ENCODE measurements at regions not wholly inside any gene's neighbourhood (a gene's known extent, or its start where the extent isn't known, plus 50 kb on each side); places are given as distances from the start of the nearest gene placed in this dataset.
"Not testable (repeated sequence)": the region's sequence is repeated elsewhere in the genome, so short reads cannot be mapped to it uniquely, and the experiment has no call there.

DNA sequence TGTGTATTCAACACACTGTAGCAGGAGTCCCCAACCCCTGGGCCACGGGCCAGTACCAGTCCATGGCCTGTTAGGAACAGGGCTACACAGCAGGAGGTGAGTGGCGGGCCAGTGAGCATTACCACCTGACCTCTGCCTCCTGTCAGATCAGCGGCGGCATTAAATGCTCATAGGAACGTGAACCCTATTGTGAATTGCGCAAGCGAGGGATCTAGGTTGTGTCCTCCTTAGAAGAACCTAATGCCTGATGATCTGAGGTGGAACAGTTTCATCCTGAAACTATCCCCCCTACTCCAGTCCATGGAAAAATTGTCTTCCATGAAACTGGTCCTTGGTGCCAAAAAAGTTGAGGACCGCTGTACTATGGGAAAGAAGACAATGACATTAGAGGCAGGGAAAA lies 386.9 kb downstream of the PREX1 start:
- no peak for DNase-seq (ENCODE audit: low read depth)

DNA sequence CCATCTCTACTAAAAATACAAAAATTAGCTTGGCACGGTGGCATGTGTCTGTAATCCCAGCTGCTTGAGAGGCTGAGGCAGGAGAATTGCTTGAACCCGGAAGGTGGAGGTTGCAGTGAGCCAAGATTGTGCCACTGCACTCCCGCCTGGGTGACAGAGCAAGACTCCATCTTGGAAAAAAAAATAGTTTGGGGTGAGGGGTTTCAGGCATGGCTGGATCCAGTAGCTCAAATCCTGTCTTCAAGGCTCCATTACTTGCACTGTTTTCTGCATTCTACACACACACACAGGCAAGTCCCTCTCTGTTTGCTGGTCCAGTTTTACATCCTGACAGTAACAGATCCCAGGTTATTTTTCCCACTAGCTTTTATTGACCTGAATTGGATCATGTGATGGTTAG lies 387.5 kb downstream of the PREX1 start:
- not testable (repeated sequence) for DNase-seq (ENCODE audit: low read depth)

DNA sequence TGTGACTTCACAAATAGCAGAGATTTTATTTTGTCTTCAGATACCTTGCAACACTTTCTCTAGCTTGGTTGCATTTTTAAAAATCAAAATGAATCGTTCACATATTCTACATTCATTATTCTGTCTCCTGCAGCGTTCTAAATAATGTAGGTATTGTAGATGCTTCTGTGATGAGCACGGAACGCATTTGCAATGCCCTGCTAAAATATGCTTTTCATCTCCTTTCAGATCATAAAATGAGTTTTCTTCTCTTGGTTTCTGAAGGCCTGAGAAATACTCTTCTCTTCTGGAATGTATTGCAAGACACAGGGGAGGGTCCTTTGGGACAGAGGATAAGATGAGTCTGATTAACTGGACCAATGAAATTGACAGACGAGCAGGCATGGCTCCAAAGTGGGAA lies 390.7 kb downstream of the PREX1 start:
- DNase-seq (ENCODE audit: low read depth), result no peak

DNA sequence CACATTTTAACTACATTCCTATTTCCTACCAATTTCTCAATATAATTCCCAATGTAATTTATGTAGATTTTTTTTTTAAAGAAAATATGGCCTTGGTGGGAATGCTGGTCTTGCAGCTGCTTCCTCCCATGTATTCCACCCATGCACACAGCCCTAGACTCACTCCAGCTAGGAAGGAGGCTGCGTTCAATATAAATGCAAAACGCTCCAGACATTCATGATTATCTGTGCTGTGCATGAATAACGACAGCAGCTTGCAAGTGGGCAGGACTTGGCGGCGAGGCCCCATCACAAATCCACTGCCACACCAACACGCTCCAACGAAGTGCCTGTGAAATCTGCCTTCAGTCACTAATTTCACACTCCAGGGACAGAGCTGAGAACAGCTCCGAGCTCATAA lies 391.2 kb downstream of the PREX1 start:
- not testable (repeated sequence) for DNase-seq (ENCODE audit: low read depth)

DNA sequence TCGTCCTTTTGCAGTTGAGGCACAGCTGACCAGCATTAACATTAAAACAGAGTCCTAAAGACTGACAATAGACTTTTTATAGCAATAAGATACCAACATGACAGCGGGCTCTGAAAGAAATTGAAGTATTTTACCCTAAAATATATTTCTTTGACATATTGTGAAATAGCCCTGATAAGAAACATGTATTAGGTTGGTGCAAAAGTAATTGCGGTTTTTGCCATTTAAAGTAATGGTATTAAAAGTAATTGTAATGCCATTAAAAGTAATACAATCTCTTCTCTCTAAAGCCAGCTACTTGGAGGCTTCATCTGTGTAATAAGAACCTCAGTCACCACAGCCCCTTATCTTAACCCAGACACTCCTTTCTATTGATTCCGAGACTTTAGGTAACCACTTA lies 394.6 kb downstream of the PREX1 start:
- no peak for DNase-seq (ENCODE audit: low read depth)

DNA sequence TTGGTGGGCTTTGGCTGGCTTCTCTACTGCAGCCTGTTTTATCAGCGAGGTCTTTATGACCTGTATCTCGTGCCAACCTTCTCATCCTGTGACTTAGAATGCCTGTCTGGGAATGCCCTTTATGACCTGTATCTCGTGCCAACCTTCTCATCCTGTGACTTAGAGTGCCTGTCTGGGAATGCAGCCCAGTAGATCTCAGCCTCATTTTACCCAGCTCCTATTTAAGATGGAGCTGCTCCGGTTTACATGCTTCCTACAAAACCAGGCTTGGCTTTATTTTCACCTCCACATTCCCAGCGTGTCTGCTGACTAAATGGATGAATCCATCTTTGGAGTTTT lies 395.3 kb downstream of the PREX1 start:
- no peak for DNase-seq (ENCODE audit: low read depth)

DNA sequence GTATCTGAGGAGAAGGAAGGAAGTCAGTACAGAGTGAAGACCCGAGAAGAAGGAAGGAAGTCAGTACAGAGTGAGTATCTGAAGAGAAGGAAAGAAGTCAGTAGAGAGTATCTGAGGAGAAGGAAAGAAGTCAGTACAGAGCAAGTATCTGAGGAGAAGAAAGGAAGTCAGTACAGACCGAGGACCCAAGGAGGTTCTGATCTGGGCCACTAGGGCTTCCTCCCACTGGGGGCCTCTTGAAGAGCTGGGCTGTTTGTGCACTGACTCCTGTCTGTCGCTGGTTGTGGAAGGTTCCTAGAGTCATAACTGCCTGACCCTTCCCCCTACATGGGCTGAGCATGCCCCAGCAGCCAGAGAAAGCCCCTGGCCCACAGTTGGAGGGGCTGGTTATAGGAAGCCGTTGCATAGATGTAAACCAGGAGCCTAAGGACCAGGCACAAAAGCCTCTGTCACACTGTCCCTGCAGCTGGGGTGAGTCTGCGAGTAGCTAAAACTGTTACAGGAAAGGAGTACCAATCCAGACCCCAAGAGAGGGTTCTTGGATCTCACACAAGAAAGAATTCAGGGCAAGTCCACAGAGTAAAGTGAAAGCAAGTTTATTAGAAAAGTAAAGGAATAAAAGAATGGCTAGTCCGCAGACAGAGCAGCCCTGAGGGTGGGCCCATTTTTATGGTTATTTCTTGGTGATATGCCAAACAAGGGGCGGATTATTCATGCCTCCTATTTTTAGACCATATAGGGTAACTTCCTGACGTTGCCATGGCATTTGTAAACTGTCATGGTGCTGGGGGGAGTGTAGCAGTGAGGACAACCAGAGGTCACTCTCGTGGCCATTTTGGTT lies 395.9 kb downstream of the PREX1 start:
- no peak for DNase-seq (ENCODE audit: low read depth)

DNA sequence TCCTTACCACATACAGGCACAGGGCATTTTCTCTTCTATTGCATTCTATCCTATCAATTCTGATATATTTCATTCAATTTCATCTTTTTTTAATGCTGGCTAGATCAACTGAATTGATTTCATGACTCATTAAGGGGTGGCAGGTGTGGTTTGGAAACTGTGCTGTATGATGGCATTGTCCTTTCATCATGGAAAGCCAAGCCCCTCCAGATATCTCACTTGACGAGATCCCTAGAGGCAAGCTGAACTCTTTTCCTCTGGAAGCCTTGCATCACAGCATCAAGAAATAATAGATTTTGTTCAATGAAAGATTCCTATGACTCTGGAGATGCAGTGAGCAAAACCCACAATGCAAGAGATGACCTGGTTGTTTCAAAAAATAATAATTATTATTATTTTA lies 401.2 kb downstream of the PREX1 start:
- no peak for DNase-seq (ENCODE audit: low read depth)

DNA sequence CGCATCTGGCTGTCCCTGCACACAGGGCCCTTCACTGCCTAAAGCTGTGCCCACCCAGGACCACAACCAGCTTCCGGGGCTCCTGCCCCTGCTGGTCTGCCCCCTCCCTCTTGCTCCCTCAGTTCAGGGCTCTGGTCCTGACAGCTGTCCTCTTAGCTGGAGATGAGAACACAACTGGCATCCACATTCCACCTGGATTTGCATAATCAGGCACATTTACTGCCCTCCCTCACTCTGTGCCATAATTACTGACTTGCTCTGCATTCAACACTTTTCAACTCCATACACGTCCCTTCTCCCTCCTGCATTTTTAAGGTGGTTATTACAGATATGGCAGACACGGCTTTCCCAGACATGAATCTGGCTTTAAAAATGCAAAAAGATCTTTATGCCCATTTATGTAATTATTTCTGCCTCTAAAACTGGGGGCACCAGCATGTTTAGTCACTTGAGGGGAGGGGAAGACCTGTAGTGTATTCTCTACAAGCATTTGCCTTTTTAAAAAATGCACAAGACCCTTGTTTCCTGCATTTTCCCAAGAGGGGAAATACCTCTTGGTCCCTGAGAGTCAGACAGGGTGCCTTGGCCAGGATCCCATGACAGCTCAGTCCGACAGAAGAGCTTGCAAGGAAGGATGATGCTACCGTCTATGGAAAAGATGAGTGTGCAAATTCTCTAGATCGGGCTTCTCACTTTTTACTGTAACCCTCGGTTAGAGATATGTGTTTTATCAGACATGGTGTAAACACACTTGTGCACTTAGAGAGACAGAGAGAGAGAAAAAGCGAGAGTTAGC lies 401.8 kb downstream of the PREX1 start:
- no peak for DNase-seq (ENCODE audit: low read depth)

DNA sequence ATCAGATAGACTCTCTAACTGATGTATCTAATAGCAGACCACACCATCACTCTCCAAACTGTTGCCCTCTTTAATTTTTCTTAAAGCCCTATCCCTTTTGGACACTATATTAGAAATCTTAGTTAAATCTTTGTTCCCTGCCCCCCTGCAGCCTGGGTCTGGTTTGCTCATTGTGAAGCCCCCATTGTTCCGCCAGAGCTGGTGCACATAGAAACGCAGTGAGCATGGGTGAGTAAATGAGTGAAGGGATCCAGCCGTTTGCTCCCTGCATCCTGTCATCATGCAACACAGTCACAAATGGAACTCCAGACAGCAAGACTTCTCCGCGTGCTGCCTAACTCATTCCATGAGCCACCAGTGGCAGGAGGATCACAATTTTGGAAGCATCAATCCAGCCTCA lies 402.5 kb downstream of the PREX1 start:
- no peak for DNase-seq (ENCODE audit: low read depth)

DNA sequence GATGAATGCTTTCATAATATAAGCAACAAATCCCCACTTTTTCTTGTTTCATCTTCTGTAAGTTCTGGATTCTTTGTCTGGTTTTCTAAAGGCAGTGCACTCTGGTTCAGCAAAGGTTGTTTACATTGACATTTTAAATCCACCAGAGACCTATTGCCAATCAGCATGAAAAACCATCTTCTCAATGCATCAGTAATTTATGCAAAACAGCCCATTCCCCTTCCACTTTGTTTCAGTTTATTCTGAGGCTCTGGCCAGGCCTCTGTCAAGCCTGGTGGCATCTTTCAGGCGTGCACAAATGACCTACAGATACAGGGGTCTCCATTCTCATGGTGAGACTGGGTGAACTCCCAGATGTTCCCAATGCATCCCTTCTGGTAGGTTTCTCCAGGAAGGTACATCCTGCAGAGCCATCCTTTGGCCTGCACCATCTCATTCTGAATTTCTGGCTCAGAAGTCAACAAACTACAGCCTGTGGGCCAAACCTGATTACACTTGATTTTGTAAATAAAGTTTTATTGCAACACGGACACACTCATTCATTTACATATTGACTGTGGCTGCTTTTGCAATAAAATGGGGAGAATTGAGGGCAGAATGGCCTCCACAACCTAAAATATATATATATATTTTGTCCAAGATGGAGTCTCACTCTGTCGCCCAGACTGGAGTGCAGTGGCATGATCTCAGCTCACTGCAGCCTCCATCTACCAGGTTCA lies 405.4 kb downstream of the PREX1 start:
- no peak for DNase-seq (ENCODE audit: low read depth)

DNA sequence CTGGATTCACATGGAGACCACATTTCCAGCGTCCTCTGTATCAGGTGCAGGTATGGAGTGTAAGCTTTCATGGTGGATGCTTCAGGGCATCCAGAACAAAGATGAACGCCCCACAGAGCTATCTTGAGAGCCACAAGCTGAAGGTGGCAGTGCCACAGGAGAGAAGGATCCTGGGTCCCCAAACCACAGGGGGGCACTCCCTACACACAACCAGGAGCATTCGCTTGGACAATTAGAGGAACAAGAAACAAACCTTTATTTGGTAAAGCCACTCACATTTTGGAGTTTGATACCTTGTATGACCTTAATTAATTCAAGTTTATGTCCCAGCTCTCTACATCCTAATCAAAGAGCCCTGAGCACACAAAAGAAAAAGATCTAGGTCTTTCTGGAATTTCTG lies 406.3 kb downstream of the PREX1 start:
- no peak for DNase-seq (ENCODE audit: low read depth)

DNA sequence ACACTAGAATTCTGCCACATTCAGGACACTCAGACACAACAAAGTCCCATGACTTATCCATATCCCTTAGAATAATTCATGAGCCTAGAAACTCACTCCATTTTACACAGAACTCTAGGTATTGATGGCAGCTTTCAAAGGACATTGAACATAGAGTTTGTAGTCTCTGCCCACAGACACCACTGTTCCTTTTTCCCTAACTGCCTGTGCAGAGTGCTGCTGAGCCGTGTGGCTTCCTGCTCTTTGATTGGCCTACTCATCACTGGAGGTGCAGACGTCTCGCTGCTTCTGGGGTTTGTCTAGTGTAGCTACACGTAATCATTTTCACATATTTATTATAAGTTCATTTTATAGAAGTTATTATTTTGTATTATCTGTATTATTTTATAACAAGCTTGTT lies 407.6 kb downstream of the PREX1 start:
- DNase-seq (ENCODE audit: low read depth), result no peak

DNA sequence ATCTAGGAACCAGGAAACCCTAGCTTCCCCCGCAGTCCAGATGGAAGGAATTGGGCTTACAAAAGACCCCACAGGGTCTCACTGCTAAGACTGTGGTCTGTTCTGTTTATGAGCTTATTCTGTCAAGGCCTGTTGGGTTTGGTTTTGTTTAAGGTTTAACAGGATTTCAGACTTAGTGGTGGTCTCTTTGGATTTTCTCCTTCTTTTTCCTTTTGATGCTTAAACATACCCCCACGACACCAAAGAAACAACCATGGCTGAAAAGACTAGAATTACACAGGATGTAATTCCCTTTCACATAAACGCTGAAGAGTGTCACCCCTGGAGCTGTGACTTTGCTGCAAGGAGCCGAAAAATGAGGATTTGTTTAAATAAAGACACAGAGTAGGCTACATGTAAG lies 408.6 kb downstream of the PREX1 start:
- no peak for DNase-seq (ENCODE audit: low read depth)

DNA sequence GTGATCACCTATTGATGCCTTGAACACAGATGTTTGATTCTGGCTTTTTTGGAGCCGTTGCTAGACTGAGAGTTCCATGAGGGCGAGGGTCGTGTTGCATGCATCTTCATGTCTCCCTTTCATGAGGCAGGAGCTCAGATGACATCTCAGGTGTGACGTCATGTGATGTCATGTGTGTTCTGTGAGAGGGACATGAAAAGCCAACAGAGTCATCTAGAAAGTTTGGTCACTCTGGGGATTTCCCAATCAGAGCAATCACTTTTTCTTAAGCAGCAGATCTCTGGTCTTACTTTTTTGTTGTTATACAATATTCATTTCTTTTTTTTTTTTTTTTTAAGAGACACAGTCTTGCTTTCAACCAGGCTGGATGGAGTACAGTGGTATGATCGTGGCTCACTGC lies 411.8 kb downstream of the PREX1 start:
- DNase-seq (ENCODE audit: low read depth), result no peak

DNA sequence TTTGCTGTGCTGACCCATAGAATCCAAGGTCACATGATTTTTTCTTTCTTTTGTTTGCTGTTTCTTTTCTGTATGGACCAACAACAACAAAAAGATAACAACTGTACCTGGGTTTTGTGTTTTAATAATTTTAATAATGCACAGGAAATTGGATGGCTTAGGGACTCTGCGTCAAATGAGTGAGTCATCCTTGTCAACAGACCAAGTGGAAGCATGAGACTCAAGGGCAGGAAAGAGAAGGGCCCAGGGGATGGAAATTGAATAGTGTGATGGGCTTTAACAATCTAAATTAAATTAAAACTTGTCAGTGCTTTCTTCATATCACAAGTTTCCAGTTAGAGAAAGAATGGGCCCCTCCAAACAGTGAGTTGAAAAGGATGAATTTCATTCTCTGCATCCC lies 413.0 kb downstream of the PREX1 start:
- peak; percentile 6 for DNase-seq (ENCODE audit: low read depth)

DNA sequence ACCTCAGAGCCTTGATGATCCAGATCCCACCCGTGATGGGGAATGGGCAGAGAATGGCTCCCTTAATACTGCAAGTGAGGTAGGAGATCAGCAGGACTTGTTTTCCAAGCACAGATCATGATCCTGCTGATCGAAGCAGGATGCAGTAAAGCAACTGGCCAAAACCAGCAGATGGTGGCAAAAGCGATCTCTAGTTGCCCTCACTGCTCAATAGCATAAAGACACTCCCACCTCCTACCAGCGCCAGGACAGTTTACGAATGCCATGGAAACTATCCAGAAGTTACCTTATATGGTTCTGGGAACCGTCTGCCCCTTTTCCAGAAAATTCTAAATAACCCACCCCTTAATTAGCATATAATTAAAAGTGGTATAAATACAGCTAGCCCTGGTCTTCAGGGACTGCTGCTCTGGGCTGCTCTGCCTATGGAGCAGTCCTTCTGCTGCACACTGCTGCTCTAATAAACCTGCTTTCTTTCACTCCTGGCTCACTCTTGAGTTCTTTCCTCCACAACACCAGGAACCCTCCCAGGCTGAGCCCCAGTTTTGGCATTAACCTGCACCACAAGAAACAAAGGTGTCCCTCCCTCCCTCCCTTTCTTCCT lies 415.8 kb downstream of the PREX1 start:
- no peak for DNase-seq (ENCODE audit: low read depth)

DNA sequence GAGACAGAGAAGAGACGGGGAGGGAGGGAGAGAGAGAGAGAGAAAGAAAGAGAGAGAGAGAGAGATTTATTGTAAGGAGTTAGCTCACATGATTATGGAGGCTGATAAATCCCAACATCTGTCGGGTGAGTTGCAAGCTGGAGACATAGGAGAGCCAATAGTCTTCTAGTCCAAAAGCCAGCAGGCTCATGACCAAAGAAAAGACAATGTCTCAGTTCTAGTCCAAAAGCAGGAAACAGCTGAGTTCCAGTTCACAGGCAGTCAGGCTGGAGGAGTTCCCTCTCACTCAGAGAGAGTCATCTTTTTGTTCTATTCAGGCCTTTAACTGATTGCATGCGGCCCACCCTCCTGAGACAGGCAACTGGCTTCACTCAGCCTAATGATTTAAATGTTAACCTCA lies 416.6 kb downstream of the PREX1 start:
- no peak for DNase-seq (ENCODE audit: low read depth)

DNA sequence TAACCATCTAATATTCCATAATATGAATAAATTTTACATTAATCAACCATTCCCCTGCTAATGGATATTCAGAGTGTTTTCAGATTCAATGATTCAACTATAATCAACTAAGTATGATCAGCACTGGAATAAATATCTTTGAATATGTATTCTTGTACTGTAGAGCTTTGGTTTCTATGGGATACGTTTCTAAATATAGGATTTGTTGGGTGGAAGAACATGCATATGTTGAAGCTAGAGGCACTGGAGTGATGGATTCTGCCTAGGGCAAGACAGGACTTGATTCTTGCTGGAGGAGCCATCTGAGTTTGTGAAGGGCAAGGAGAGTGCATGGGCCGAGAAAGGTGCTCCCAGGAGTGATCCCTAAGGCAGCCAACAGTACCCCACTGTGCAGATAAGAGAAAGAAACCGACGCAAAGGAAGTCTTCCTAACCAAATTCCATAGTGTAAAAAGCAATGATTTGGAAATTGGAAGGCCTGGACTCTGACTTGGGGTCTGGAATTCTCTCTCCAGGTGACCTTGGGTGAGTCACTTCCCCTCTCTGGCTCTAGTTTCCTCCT lies 418.7 kb downstream of the PREX1 start:
- DNase-seq (ENCODE audit: low read depth), result no peak

DNA sequence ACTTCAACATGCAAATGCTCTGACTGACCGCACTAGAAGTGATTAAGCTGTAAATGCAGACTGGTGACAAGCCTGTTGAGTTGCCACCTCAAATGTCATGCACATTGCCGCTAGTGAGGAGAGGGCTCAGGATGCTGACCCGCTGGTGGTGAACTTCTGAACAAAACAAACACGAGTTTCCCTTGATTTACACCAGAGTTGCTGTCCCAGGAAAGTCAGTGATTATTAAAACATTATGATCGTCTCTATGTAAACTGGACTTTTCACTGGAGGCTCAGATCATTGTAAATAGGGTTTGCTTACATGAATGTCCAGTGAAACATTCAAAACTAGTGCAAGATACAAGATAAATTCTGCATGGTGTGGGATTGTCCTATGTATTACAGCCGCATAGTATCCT lies 420.1 kb downstream of the PREX1 start:
- DNase-seq (ENCODE audit: low read depth), result no peak

DNA sequence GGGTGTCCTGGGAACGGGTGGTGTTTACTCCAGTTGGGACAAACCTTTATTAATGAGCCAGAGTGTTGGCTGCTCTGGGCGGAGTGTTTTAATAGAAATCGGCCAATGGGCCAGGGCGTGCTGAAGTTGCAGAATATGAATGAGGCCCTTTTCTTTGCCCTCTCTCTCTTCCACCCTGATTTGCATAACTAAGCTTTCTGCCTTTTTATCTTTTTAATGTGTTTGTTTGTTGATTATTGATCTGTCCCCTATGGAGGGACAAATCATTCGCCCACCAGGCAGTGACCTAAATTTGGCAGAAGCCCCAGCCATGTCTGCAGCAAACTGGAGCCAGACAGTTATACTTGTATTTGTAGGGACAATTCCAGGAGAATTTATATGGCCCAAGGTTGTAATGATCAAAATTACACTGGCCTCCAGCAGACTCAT lies 420.9 kb downstream of the PREX1 start:
- DNase-seq (ENCODE audit: low read depth), result no peak

DNA sequence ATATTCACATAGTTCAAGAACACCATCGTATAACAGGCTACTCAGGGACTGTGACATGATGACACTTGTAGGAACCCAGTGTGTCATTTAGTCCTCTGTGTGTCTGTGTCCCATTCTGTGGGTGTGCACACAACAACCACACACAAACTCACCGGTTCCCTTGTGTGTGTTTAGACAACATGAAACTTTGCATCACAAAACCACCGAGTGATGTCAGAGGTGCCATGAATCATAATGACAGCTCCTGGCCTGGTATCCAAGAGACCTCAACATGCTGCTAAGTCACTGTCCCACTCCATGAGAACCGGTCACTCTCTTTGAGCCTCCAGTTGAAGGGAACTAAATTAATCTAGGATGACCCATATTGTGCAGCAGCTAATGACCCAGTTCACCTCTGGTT lies 421.3 kb downstream of the PREX1 start:
- no peak for DNase-seq (ENCODE audit: low read depth)

All from stromal cell of bone marrow (primary cell).